AG09309 (cell line): ENCODE measurements at regions not wholly inside any gene's neighbourhood (a gene's known extent, or its start where the extent isn't known, plus 50 kb on each side); places are given as distances from the start of the nearest gene placed in this dataset.
"Not testable (repeated sequence)": the region's sequence is repeated elsewhere in the genome, so short reads cannot be mapped to it uniquely, and the experiment has no call there.

Experiments used
- DNase-seq: peaks from one replicate; pipeline ENCODE4 v3.0.0-alpha.2; 2010; ENCODE audit warnings: low read depth
- H3K4me3 ChIP-seq: 2 replicates; pipeline ENCODE4 v1.5.1; 2011; ENCODE audit warnings: mild to moderate bottlenecking, low read depth, low read length, moderate library complexity; ENCODE audit not compliant: control insufficient read depth
- CTCF ChIP-seq: IDR thresholded peaks from 2 replicates; pipeline ENCODE4 v1.5.1; 2011; ENCODE audit warnings: mild to moderate bottlenecking, low read depth, low read length, inconsistent platforms; ENCODE audit not compliant: insufficient read depth, control insufficient read depth; ENCODE audit errors: missing control alignments

- no peak for DNase-seq
- H3K4me3 ChIP-seq: no peak overlapping the region
Measured at GRCh38 chr4:100635899-100636298, 118.1 kb upstream of the EMCN start.

GRCh38 chr4:100633269-100633668, 115.4 kb upstream of the EMCN start:
- no peak for DNase-seq
- no peak overlapping the region for H3K4me3 ChIP-seq
- no peak for TF ChIP-seq CTCF

More at GRCh38 chr4:100635899-100636298, 118.1 kb upstream of the EMCN start:
- no peak for TF ChIP-seq CTCF

- no peak overlapping the region for H3K4me3 ChIP-seq
- no peak for TF ChIP-seq CTCF
- DNase-seq: no peak
Measured at GRCh38 chr4:100632163-100632562, 114.3 kb upstream of the EMCN start.

- no peak overlapping the region for H3K4me3 ChIP-seq
- no peak for DNase-seq
- no peak for TF ChIP-seq CTCF
Measured at GRCh38 chr4:100631281-100631968, 113.6 kb upstream of the EMCN start.

GRCh38 chr4:100630341-100630740, 112.5 kb upstream of the EMCN start:
- no peak for DNase-seq
- no peak for TF ChIP-seq CTCF
- no peak overlapping the region for H3K4me3 ChIP-seq

GRCh38 chr4:100609810-100610209, 92.0 kb upstream of the EMCN start:
- no peak for DNase-seq
- H3K4me3 ChIP-seq: no peak overlapping the region
- TF ChIP-seq CTCF: no peak

GRCh38 chr4:100608651-100609050, 90.8 kb upstream of the EMCN start:
- DNase-seq, H3K4me3 ChIP-seq: not testable (repeated sequence)
